ENCODE measurements at regions not wholly inside any gene's neighbourhood (a gene's known extent, or its start where the extent isn't known, plus 50 kb on each side); places are given as distances from the start of the nearest gene placed in this dataset.

GRCh38 chr6:236519-236918 lies 55.8 kb upstream of the DUSP22 start:
- no peaks in the 10 kb centered on the region for H3K36me3 ChIP-seq (ENCODE audit: insufficient read depth, low read length)
- no peaks in the 10 kb centered on the region for H3K79me2 ChIP-seq (ENCODE audit: insufficient read depth, low read length)
- no peaks in the 10 kb centered on the region for H3K9me2 ChIP-seq (ENCODE audit: low read depth, low read length)
- H3K4me3 ChIP-seq (ENCODE audit: low read depth, low read length, poor library complexity, severe bottlenecking): peak overlapping the region; percentile 48
- peak overlapping the region; percentile 92 for H3K4me2 ChIP-seq (ENCODE audit: low read length)
- H3K9me3 ChIP-seq (ENCODE audit: low read length): no peaks in the 10 kb centered on the region
- peak overlapping the region; percentile 54; the same call in 1 of the 2 replicates for H3K9ac ChIP-seq (ENCODE audit: low read length)
- no peak overlapping the region for H3K27ac ChIP-seq (ENCODE audit: low read depth, low read length, poor library complexity, severe bottlenecking)
- H3K4me1 ChIP-seq (ENCODE audit: insufficient read depth, low read length, severe bottlenecking): peaks cover 17% of the 10 kb centered on the region
- no peaks in the 10 kb centered on the region; the same call in 1 of the 2 replicates for H3K27me3 ChIP-seq (ENCODE audit: insufficient read depth, low read length)
- H3F3A ChIP-seq (ENCODE audit: insufficient read depth, low read length): 0 out of 2 replicates have a peak, but pooled peaks cover 4% of the 10 kb centered on the region
- H2AFZ ChIP-seq (ENCODE audit: low read length): peak overlapping the region; percentile 98; the same call in 1 of the 2 replicates
- no peaks in the 10 kb centered on the region for H4K20me1 ChIP-seq (ENCODE audit: insufficient read depth, low read length)
- TF ChIP-seq, protein P1, sequence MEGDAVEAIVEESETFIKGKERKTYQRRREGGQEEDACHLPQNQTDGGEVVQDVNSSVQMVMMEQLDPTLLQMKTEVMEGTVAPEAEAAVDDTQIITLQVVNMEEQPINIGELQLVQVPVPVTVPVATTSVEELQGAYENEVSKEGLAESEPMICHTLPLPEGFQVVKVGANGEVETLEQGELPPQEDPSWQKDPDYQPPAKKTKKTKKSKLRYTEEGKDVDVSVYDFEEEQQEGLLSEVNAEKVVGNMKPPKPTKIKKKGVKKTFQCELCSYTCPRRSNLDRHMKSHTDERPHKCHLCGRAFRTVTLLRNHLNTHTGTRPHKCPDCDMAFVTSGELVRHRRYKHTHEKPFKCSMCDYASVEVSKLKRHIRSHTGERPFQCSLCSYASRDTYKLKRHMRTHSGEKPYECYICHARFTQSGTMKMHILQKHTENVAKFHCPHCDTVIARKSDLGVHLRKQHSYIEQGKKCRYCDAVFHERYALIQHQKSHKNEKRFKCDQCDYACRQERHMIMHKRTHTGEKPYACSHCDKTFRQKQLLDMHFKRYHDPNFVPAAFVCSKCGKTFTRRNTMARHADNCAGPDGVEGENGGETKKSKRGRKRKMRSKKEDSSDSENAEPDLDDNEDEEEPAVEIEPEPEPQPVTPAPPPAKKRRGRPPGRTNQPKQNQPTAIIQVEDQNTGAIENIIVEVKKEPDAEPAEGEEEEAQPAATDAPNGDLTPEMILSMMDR (IDR thresholded peaks at IDR 0.05; ENCODE audit: low read length): no peak
- no peak for TF ChIP-seq EZH2 (IDR thresholded peaks at IDR 0.05; ENCODE audit: borderline replicate concordance, low read length)

- peaks cover 17% of the 10 kb centered on the region for H3K4me1 ChIP-seq (ENCODE audit: insufficient read depth, low read length, severe bottlenecking)
Measured at GRCh38 chr6:240151-240550, 52.1 kb upstream of the DUSP22 start.

GRCh38 chr6:241336-241865 lies 50.9 kb upstream of the DUSP22 start:
- Histone ChIP-seq H3K79me2 (ENCODE audit: insufficient read depth, low read length) (no peaks in the 10 kb centered on the region), H4K20me1 (ENCODE audit: insufficient read depth, low read length) (no peaks in the 10 kb centered on the region), H3K4me2 (ENCODE audit: low read length) (no peak overlapping the region), H3K9me2 (ENCODE audit: low read depth, low read length) (no peaks in the 10 kb centered on the region), H3K9me3 (ENCODE audit: low read length) (no peaks in the 10 kb centered on the region), H3K4me3 (ENCODE audit: low read depth, low read length, poor library complexity, severe bottlenecking) (no peak overlapping the region), H3F3A (ENCODE audit: insufficient read depth, low read length) (no peaks in the 10 kb centered on the region), H3K4me1 (ENCODE audit: insufficient read depth, low read length, severe bottlenecking) (peaks cover 6% of the 10 kb centered on the region), H3K27ac (ENCODE audit: low read depth, low read length, poor library complexity, severe bottlenecking) (no peak overlapping the region), H3K9ac (ENCODE audit: low read length) (no peak overlapping the region), H3K36me3 (ENCODE audit: insufficient read depth, low read length) (no peaks in the 10 kb centered on the region; the same call in 1 of the 2 replicates), H2AFZ (ENCODE audit: low read length) (no peak overlapping the region), H3K27me3 (ENCODE audit: insufficient read depth, low read length) (no peaks in the 10 kb centered on the region; the same call in 1 of the 2 replicates)
- no peak for TF ChIP-seq EZH2 (IDR thresholded peaks at IDR 0.05; ENCODE audit: borderline replicate concordance, low read length)
- TF ChIP-seq, protein P1 (IDR thresholded peaks at IDR 0.05; ENCODE audit: low read length): no peak

More at GRCh38 chr6:240151-240550, 52.1 kb upstream of the DUSP22 start:
- Histone ChIP-seq H3K36me3 (ENCODE audit: insufficient read depth, low read length) (no peaks in the 10 kb centered on the region; the same call in 1 of the 2 replicates), H3K9me3 (ENCODE audit: low read length) (no peaks in the 10 kb centered on the region), H3K27me3 (ENCODE audit: insufficient read depth, low read length) (no peaks in the 10 kb centered on the region; the same call in 1 of the 2 replicates), H3K4me2 (ENCODE audit: low read length) (no peak overlapping the region), H3K9ac (ENCODE audit: low read length) (no peak overlapping the region), H3K79me2 (ENCODE audit: insufficient read depth, low read length) (no peaks in the 10 kb centered on the region), H3K4me3 (ENCODE audit: low read depth, low read length, poor library complexity, severe bottlenecking) (no peak overlapping the region), H3K9me2 (ENCODE audit: low read depth, low read length) (no peaks in the 10 kb centered on the region), H2AFZ (ENCODE audit: low read length) (no peak overlapping the region), H3K27ac (ENCODE audit: low read depth, low read length, poor library complexity, severe bottlenecking) (no peak overlapping the region), H4K20me1 (ENCODE audit: insufficient read depth, low read length) (no peaks in the 10 kb centered on the region), H3F3A (ENCODE audit: insufficient read depth, low read length) (0 out of 2 replicates have a peak, but pooled peaks cover 4% of the 10 kb centered on the region)
- TF ChIP-seq, protein P1 (IDR thresholded peaks at IDR 0.05; ENCODE audit: low read length): no peak
- TF ChIP-seq EZH2 (IDR thresholded peaks at IDR 0.05; ENCODE audit: borderline replicate concordance, low read length): no peak

Data from OCI-LY1 (cell line).